ENCODE measurements at regions not wholly inside any gene's neighbourhood (a gene's known extent, or its start where the extent isn't known, plus 50 kb on each side); places are given as distances from the start of the nearest gene placed in this dataset.
"Not testable (repeated sequence)": the region's sequence is repeated elsewhere in the genome, so short reads cannot be mapped to it uniquely, and the experiment has no call there.

DNA sequence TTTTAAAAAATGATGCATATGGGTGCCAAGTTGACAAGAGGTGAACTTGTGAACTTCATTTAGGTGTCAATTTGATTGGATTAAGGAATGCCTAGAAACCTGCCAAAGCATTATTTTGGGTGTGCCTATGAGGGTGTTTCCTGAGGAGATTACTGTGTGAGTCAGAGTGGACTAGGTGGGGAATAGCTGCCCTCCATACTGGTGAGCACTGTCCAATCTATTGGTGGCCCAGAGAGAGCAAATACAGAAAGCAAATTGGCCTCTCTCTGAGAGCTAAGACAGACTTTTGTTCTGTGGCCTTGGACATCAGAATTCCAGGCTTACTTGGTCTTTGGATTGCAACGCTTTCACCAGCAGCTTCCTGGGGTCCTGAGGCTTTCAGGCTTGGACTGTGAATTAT, 388.0 kb downstream of the SUCLG1 start:
- TF ChIP-seq, protein P1, sequence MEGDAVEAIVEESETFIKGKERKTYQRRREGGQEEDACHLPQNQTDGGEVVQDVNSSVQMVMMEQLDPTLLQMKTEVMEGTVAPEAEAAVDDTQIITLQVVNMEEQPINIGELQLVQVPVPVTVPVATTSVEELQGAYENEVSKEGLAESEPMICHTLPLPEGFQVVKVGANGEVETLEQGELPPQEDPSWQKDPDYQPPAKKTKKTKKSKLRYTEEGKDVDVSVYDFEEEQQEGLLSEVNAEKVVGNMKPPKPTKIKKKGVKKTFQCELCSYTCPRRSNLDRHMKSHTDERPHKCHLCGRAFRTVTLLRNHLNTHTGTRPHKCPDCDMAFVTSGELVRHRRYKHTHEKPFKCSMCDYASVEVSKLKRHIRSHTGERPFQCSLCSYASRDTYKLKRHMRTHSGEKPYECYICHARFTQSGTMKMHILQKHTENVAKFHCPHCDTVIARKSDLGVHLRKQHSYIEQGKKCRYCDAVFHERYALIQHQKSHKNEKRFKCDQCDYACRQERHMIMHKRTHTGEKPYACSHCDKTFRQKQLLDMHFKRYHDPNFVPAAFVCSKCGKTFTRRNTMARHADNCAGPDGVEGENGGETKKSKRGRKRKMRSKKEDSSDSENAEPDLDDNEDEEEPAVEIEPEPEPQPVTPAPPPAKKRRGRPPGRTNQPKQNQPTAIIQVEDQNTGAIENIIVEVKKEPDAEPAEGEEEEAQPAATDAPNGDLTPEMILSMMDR (IDR thresholded peaks at IDR 0.05): no peak
- H3K9me3 Mint-ChIP-seq (ENCODE audit: low read depth): no peaks in the 10 kb centered on the region
- H3K4me3 Mint-ChIP-seq (ENCODE audit: unreplicated experiment): no peak overlapping the region
- H3K4me1 Mint-ChIP-seq (ENCODE audit: low read depth): no peaks in the 10 kb centered on the region
- no peak overlapping the region for H3K27ac Mint-ChIP-seq (ENCODE audit: unreplicated experiment)
- peaks cover 7% of the 10 kb centered on the region for H3K27me3 Mint-ChIP-seq (ENCODE audit: low read depth)
- no peak for DNase-seq (ENCODE audit: low spot score)
- no peaks in the 10 kb centered on the region for H3K36me3 Mint-ChIP-seq (ENCODE audit: low read depth)

DNA sequence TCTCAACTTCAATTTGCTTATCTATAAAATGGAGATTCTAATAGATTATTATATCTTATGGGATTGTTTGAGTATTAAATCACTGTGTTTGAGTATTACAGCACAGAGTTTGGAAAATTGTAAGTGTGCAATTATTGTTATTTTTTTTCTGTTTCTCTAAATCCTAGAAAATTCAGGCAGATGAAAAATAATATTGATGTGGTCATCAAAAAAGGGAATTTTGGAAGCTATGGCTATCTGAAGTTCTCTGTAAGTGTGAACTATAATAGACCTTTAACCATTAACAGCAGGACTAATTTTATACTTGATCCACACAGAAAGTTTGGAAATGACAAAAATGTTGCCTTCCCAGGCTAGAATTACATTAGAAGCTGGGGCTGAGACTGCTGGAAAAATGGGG, 393.2 kb downstream of the SUCLG1 start:
- DNase-seq (ENCODE audit: low spot score): no peak
- H3K4me3 Mint-ChIP-seq (ENCODE audit: unreplicated experiment): no peak overlapping the region
- H3K27ac Mint-ChIP-seq (ENCODE audit: unreplicated experiment): no peak overlapping the region
- TF ChIP-seq, protein P1 (IDR thresholded peaks at IDR 0.05): no peak
- H3K36me3 Mint-ChIP-seq (ENCODE audit: low read depth): no peaks in the 10 kb centered on the region
- H3K9me3 Mint-ChIP-seq (ENCODE audit: low read depth): no peaks in the 10 kb centered on the region
- H3K4me1 Mint-ChIP-seq (ENCODE audit: low read depth): no peaks in the 10 kb centered on the region
- peaks cover 5% of the 10 kb centered on the region for H3K27me3 Mint-ChIP-seq (ENCODE audit: low read depth)

DNA sequence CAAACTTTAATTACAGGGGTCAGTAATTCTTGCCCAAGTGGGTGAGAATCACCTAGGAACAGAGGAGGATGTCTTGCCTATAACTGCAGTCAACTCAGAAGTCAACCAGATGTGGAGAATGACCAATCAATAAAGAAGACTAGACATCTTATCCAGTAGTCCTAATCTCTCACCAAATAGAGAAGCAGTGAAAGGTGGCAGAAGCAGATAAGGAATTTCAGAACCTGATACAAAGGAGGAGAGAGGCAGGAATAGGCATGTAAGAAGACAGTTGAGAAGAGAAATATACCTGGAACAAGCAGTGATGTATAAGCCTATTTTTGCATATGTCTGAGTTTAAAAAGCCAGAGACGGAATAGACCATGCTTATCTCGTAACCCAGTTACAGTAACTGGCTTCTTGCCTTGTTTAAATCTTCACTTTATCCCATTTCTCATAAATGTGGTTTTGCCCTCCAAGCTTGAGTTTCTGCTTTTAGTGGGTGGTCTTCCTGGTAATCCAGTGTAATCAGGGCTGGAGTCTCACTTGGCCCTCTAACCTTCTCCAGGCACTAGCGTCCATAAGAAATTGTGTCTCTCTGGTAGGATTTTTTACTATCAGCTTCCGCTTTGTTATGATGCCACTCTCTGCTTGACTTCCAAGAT, 401.0 kb downstream of the SUCLG1 start:
- no peaks in the 10 kb centered on the region for H3K9me3 Mint-ChIP-seq (ENCODE audit: low read depth)
- H3K27me3 Mint-ChIP-seq (ENCODE audit: low read depth): no peaks in the 10 kb centered on the region
- TF ChIP-seq, protein P1 (IDR thresholded peaks at IDR 0.05): no peak
- H3K36me3 Mint-ChIP-seq (ENCODE audit: low read depth): no peaks in the 10 kb centered on the region
- no peak overlapping the region for H3K27ac Mint-ChIP-seq (ENCODE audit: unreplicated experiment)
- no peaks in the 10 kb centered on the region for H3K4me1 Mint-ChIP-seq (ENCODE audit: low read depth)
- no peak overlapping the region for H3K4me3 Mint-ChIP-seq (ENCODE audit: unreplicated experiment)
- DNase-seq (ENCODE audit: low spot score): no peak

DNA sequence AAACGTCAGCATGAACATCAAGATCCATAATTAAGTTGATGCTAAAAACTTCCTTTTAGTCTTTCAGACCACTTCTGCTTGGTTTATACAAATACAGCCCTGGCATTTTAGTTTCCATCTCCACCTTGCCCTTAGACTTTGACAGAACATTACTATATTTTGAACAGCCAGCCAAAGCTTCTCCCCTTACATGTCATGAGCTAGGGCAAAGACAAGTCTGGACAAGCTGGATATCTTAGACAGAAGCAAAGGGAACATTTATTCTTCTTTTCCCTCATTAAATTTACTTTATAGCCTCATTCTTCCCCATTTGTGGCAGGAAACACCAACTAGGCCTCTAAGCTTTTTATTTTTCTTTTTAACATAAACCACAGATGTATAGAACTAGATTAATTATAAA, 403.3 kb downstream of the SUCLG1 start:
- Mint-ChIP-seq H3K27me3 (ENCODE audit: low read depth) (no peaks in the 10 kb centered on the region), H3K36me3 (ENCODE audit: low read depth) (no peaks in the 10 kb centered on the region), H3K4me3 (ENCODE audit: unreplicated experiment) (no peak overlapping the region), H3K9me3 (ENCODE audit: low read depth) (no peaks in the 10 kb centered on the region), H3K27ac (ENCODE audit: unreplicated experiment) (no peak overlapping the region), H3K4me1 (ENCODE audit: low read depth) (no peaks in the 10 kb centered on the region)
- DNase-seq (ENCODE audit: low spot score): no peak
- TF ChIP-seq, protein P1 (IDR thresholded peaks at IDR 0.05): no peak

DNA sequence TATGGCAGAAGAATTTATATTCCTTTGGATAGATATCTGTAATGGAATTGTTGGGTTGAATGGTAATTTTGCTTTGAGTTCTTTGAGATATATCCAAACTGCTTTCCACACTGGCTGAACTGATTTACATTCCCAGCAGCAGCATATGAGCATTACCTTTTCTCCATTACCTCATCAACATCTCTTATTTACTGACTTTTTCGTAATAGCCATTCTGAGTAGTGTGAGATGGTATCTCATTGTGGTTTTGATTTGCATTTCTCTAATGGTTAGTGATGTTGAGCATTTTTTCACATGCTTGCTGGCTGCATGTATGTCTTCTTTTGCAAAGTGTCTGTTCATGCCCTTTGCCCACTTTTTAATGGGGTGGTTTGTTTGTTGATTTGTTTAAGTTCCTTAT, 404.5 kb downstream of the SUCLG1 start:
- H3K27ac Mint-ChIP-seq (ENCODE audit: unreplicated experiment); DNase-seq (ENCODE audit: low spot score); H3K36me3 Mint-ChIP-seq (ENCODE audit: low read depth); H3K4me3 Mint-ChIP-seq (ENCODE audit: unreplicated experiment); H3K4me1 Mint-ChIP-seq (ENCODE audit: low read depth); H3K27me3 Mint-ChIP-seq (ENCODE audit: low read depth); H3K9me3 Mint-ChIP-seq (ENCODE audit: low read depth): not testable (repeated sequence)

DNA sequence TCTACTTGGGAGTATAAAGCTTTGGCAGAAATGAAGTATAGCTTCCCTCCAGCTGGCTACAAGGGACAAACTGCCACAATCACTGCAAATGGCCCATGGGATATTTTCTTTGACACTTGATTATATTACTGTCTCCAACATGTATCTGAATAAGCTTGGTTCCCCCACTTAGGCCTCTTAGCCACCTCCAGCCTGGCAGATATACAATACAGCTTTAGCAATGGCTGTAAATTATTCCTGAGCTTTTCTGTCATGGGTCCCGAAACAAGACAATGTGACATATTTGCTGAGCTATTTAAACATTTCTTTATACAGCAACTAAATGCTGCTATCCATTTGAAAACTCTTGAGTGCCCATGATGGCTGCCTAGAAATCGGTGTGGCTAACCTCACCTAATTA, 406.2 kb downstream of the SUCLG1 start:
- H3K36me3 Mint-ChIP-seq (ENCODE audit: low read depth): no peaks in the 10 kb centered on the region
- H3K4me1 Mint-ChIP-seq (ENCODE audit: low read depth): no peaks in the 10 kb centered on the region
- no peak overlapping the region for H3K4me3 Mint-ChIP-seq (ENCODE audit: unreplicated experiment)
- H3K27me3 Mint-ChIP-seq (ENCODE audit: low read depth): no peaks in the 10 kb centered on the region
- no peak for DNase-seq (ENCODE audit: low spot score)
- H3K27ac Mint-ChIP-seq (ENCODE audit: unreplicated experiment): no peak overlapping the region
- TF ChIP-seq, protein P1 (IDR thresholded peaks at IDR 0.05): no peak
- H3K9me3 Mint-ChIP-seq (ENCODE audit: low read depth): no peaks in the 10 kb centered on the region

Data from chondrocyte (in vitro differentiated cells).